ENCODE measurements at regions not wholly inside any gene's neighbourhood (a gene's known extent, or its start where the extent isn't known, plus 50 kb on each side); places are given as distances from the start of the nearest gene placed in this dataset.
"Not testable (repeated sequence)": the region's sequence is repeated elsewhere in the genome, so short reads cannot be mapped to it uniquely, and the experiment has no call there.

GRCh38 chr12:91643763-91644162 lies 461.1 kb upstream of the DCN start:
- DNase-seq = no peak

DNA sequence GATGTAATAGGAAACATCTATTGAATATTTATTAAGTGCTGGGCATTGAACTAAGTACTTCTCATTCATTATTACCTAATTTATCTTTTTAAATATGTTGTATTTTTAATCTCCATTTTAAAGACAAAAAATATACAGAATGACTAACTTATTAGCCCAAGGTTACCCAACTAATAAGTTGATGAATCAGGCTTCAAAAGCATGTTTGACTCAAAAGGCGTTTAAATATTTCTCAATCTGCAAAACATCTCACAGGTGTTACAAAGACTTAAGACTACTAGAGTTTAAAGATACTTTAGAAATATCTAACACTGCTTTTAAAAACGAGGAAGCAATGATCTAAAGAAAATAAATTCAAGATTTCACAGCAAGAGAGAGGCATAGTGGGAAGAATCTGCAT lies 457.4 kb upstream of the DCN start:
- no peak for DNase-seq

- DNase-seq = no peak
Measured at GRCh38 chr12:91639327-91639726, 456.7 kb upstream of the DCN start.

GRCh38 chr12:91637789-91638624 lies 455.4 kb upstream of the DCN start:
- no peak for DNase-seq

DNA sequence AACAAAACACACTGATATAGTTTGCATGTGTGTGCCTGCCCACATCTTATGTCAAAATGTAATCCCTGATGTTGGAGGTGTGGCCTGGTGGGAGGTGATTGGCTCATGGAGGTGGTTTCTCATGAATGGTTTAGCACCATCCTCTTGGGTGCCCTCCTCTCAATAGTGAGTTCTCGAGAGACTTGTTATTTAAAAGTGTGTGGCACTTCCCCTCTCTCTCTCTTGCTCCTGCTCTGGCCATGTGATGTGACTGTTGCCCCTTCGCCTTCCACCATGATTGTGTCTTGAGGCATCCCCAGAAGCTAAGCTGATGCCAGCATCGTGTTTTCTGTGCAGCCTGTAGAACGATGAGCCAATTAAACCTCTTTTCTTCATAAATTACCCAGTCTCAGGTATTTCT lies 454.1 kb upstream of the DCN start:
- DNase-seq = no peak

GRCh38 chr12:91634386-91634713 lies 451.7 kb upstream of the DCN start:
- not testable (repeated sequence) for DNase-seq

DNA sequence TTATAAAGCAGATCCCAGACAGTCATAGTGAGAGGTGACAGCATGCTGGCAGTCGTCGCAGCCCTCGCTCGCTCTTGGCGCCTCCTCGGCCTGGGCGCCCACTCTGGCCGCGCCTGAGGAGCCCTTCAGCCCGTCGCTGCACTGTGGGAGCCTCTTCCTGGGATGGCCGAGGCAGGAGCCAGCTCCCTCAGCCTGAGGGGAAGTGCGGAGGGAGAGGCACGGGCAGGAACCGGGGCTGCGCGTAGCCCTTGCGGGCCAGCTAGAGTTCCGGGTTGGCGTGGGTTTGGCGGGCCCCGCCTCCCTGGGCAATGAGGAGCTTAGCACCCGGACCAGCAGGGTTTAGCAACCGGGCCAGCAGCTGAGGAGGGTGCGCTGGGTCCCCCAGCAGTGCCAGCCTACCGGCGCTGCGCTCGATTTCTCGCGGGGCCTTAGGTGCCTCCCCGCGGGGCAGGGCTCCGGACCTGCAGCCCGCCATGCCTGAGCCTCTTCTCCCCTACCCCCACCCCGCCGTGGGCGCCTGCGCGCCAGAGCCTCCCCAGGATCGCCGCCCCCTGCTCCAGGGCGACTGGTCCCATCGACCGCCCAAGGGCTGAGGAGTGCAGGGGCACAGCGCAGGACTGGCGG lies 451.2 kb upstream of the DCN start:
- no peak for DNase-seq

DNA sequence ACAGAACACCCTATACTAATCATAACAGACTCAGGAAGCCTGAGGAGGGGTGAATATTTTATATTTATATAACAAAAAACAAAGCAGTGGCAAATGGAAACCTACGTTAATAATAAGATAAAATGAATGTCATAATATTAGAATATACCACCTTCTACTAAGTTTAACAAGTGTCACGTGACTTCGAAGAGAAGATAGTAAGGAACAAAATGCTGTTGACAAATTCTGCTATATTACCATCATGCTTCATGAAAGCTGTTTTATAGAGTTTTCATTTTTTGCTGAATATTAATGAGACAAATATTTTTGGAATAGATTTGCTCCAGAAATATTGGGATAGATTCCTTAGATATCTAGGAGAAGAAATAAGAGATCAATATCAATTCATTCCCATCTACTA lies 450.6 kb upstream of the DCN start:
- DNase-seq = no peak

DNA sequence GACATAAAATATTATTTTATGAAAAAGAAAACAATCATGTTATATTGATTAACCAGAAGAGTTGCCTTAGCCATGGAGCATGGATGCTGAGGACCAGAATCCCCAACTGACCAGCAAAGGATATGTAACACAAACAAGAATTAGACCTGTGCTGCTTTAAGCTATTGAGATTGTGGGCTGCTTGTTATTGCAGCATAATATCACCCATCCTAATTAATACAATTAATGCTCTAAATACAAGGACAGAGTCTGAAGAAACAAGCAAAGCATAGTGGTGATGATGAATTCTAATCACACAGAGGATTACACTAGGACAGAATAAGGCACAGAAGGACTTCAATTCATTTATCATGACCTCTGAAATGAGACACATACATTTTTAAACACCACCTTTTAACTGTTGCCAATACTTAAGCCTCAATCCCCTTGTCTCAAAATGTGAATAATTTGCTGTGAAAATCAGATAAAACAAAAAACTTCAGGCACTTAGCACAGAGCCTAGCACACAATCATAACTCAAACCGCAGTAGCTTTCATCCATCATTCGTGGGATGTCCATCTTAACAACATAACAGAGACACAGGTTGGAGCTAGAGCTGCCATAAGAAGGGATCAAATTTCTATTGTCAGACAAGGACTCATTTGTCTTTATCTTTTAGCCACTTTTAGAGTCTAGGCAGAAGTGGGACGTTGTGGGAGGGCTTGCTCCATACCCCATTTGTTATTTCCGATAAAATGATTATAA lies 449.6 kb upstream of the DCN start:
- no peak for DNase-seq

DNA sequence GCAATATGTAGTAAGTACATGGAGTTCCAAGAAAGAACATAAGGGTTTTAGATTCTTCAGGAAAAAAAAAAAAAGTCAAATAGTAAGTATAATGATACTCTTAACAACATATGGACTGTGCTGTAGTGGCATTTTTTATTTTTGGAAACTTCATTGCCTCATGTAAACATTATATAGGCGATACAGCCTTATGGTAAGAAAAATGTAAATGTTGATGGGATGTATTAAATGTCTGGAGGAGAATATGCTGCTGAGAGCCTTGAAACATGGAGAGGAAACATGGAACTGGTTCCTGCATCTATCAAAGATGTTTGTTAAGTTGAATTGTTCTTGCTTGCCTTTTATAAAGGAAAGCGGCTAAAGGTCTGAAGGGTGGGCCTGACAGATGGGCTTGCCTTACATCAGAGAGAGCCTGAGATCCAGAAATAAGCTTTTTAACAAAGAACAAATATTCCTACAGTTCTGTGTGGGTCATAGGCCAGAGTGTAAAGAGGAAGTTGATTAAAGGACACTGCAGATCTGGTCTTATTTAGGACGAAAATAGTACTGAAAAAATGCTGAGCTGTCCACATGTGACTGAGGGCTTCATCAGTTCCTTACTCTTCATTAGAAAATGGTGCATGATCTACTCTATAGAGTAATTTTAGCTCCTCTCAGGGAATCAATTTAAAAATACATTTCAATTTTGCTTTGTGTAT lies 448.1 kb upstream of the DCN start:
- DNase-seq = no peak

GRCh38 chr12:91630083-91630482 lies 447.5 kb upstream of the DCN start:
- DNase-seq = no peak

DNA sequence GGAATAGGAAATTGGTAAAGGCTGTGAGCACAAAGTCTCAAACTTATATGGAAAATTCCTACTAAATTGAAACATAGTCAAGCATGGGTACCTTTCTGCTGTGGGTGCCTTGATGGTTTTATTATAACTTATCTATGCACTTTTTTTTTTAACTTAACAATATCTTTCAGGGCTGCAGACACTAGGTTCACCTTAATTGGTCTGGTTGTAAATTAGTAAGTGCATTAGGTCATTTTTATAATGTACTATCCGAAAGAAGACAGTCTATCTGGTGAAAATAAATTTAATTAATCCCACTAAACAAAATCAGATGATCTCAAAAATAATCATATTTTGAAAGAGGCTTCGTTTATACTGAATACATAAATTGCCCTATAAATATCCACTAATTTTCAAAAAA lies 446.8 kb upstream of the DCN start:
- DNase-seq = no peak

- DNase-seq = no peak
Measured at GRCh38 chr12:91628656-91629055, 446.0 kb upstream of the DCN start.

DNA sequence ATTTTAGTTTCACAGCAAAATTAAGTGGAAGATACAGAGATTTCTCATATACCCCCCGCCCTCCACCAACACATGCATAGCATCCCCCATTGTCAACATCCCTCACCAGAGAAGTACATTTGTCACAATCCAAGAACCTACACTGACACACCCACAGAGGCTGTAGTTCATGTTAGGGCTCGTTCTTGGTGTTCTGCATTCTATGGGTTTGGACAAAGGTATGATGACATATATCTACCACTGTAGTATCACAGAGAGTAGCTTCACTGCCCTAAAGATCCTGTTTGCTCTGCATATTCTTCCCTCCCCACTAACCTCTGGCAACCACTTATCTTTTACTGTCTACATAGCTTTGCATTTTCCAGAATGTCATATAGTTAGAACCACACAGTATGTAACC lies 444.6 kb upstream of the DCN start:
- no peak for DNase-seq

- no peak for DNase-seq
Measured at GRCh38 chr12:91622981-91623380, 440.4 kb upstream of the DCN start.

DNA sequence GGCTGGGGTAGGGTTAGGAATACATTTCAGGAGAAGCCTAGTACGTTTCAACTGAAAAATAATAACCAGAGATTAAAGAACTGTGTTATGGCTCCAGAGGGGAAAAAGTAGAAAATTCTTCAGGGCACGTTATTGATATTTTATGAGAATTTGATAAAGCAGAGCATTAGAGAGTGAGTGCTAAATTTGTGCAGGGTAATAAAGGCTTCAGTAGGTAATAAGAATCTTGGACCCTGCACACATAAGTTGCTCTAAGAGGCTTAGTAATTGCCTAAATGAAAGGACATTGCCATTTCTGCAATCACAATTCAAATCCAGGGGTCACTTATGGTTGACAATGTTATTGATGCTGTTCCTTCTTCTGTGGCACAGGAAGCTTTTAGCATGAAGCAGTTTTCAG lies 439.4 kb upstream of the DCN start:
- no peak for DNase-seq

- DNase-seq = no peak
Measured at GRCh38 chr12:91620992-91621391, 438.4 kb upstream of the DCN start.

- no peak for DNase-seq
Measured at GRCh38 chr12:91620422-91620821, 437.8 kb upstream of the DCN start.

DNA sequence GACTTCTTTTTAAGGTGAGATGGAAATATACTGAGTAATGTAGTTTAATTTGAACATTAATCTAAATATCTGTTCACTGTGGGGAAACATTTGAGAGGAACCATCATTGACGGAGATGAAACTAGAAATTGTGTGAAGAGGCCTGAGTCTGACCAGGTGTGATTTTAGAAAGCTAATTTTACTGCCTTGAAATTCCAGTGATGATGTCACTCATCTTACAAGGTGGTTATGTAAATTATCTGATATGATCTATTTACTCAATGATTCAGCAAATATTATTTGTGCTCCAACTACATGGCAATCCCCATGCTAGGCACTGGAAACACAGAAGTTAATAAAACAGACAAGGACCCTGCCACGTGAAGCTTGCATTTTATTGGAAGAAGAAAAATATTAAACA lies 435.7 kb upstream of the DCN start:
- DNase-seq = no peak

DNA sequence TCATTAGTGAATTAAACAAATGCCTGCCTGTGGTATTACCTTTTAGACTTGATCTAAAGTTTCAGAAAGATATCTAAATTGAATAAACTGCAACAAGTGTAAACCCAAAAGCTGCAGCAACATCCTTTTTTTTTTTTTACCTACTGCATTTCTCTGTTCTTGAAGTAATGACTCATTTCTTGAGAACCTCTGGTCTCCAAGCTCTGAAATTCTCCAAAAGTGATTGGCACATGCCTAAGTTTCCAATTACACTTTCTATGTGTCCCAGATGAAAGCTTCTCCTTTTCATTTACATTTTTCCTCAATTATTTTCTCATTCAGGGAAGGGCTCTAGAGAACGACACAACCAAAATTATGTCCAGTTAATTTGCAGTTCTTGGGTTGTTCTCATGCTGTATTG lies 435.2 kb upstream of the DCN start:
- no peak for DNase-seq

- DNase-seq = no peak
Measured at GRCh38 chr12:91616416-91616815, 433.8 kb upstream of the DCN start.

DNA sequence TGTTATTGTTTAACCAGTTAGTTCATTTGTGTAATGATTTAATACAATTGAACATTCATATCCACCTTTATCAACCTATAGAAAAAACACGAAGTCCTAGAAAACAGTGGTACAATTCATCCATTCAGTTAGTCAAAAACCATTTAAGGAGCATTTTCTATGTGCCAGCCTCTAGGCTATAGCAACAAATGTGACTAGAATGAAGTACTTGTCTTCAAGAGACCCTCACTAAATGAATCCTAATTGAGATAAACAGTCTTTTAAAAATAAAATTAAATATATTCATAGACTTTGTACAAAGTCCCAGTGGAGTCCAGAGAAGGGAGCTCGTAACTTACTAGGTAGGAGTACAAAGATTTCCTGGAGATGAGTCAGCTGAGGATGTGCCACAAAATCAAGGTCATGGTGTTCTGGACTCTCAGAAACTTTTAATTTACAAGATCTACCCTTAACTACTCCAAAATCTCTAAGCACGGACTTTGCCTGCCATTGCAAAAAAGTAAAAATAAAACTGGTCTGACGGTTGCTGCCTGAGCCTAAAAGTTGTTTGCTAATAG lies 430.7 kb upstream of the DCN start:
- no peak for DNase-seq

- no peak for DNase-seq
Measured at GRCh38 chr12:91610561-91610960, 427.9 kb upstream of the DCN start.

Data from NCI-H226 (cell line).